ENCODE measurements at regions not wholly inside any gene's neighbourhood (a gene's known extent, or its start where the extent isn't known, plus 50 kb on each side); places are given as distances from the start of the nearest gene placed in this dataset.
"Not testable (repeated sequence)": the region's sequence is repeated elsewhere in the genome, so short reads cannot be mapped to it uniquely, and the experiment has no call there.

DNA sequence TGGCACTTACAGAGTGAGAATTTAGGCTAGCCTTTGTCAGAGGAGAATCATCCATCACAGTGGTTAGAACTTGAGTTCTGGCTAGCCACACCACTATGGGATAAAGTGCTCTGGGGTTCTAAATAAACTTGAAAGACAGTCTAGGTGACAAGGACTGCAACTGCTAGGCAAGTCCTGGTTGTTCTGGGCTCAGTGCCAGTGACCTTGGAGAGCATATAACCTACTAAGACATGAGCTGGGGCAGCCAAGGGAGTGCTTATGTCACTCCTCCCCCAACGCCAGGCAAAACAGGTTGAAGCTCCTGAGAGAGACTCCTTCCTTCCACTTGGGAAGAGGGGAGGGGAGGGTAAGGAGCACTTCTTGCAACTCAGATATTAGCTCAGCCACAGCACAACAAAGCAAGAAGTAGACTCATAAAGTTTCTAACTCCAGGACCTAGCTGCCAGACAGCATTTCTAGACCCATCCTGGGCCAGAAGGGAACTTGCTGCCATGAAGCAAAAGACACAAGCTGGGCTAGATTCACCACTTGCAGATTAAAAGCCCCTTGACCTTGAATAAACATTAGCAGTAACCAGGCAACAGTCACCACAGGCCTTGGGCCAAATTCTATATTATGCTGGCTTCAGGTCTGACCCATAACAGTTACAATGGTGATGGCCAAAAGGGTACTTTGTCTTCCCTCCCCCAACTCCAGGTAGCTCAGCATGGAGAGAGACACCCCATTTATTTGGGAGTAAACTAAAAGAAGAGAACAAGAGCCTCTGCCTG is 963.7 kb downstream of the PLOD2 start:
- no peak for TF ChIP-seq JUND (IDR thresholded peaks at IDR 0.05; ENCODE audit: low read depth)
- DNase-seq (ENCODE audit: low read depth in 1 of 2, low spot score in 1 of 2): peak in 1 of 2 experiments; percentile 70
- in situ Hi-C loops (cut with HindIII; ENCODE audit: low pct_unique_long_range_greater_than_20kb, low sequenced_read_pairs): no loop called here

- in situ Hi-C loops (cut with HindIII; ENCODE audit: low pct_unique_long_range_greater_than_20kb, low sequenced_read_pairs): no loop called here
- TF ChIP-seq JUND (IDR thresholded peaks at IDR 0.05; ENCODE audit: low read depth): no peak
- DNase-seq (ENCODE audit: low read depth in 1 of 2, low spot score in 1 of 2): no peak
Measured at GRCh38 chr3:145197821-145198220, 963.2 kb downstream of the PLOD2 start.

- TF ChIP-seq JUND (IDR thresholded peaks at IDR 0.05; ENCODE audit: low read depth): no peak
- no peak for DNase-seq (ENCODE audit: low read depth in 1 of 2, low spot score in 1 of 2)
- in situ Hi-C loops (cut with HindIII; ENCODE audit: low pct_unique_long_range_greater_than_20kb, low sequenced_read_pairs): no loop called here
Measured at GRCh38 chr3:145209561-145209960, 951.4 kb downstream of the PLOD2 start.

DNA sequence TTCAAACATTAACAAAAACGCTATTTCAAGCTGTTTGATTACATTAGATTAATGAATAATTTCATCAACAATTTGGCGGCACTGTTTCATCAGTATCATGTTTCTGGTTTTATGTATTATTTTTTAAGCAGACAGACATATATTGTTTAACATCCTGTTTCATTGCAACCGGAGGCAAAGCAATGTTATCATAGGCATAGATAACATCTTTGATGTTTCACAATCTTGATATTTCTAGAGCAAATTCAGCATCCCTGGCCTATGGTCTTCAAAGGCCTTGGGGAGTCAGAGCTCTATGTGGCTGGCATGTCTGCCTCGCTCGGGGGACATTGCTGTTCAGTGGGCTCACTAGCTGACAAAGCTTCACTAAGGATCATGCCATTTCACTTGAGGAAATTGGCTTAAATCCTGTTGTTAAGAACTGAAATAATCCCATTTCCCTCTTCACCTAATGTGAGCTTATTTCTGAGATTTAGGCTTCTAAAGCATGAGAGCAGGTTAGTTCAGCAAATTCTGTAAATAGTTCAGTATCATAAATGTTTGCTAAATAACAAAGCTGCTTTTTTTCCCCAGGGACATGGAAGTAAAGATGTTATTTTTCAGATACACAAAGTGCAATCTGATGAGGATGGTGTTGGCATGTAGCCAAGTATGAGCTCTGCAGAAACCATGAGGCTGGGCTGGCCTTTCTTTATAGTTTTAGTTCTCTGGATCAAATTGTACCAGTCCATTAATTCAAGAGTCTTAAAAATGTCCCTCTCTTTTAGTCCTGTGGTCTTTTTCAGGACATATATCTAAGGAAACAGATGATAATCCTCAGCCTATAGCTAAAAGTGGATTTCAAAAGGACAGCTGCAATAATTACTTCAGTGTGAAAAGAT is 941.4 kb downstream of the PLOD2 start:
- TF ChIP-seq JUND (IDR thresholded peaks at IDR 0.05; ENCODE audit: low read depth): no peak
- in situ Hi-C loops (cut with HindIII; ENCODE audit: low pct_unique_long_range_greater_than_20kb, low sequenced_read_pairs): no loop called here
- DNase-seq (ENCODE audit: low read depth in 1 of 2, low spot score in 1 of 2): no peak

DNA sequence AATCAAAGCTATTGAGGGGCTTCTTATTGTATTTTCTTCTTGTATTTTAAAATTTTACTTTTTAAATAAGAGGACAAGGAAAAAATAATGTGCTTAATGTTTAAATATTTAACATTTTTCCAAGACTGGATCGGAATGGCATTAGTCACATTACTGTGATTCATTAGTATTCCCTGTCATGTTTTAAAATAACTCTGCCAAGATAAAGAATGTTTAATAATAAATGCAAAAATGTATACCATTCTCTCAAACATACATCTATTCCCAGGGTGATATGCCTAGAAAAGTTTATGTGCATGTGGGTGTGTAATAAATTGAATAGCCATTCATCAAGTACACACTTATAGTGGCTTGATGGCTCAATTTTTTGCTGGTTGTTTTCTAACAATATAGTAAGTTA is 936.1 kb downstream of the PLOD2 start:
- no peak for TF ChIP-seq JUND (IDR thresholded peaks at IDR 0.05; ENCODE audit: low read depth)
- no peak for DNase-seq (ENCODE audit: low read depth in 1 of 2, low spot score in 1 of 2)
- in situ Hi-C loops (cut with HindIII; ENCODE audit: low pct_unique_long_range_greater_than_20kb, low sequenced_read_pairs): no loop called here

- no peak for TF ChIP-seq JUND (IDR thresholded peaks at IDR 0.05; ENCODE audit: low read depth)
- in situ Hi-C loops (cut with HindIII; ENCODE audit: low pct_unique_long_range_greater_than_20kb, low sequenced_read_pairs): no loop called here
- DNase-seq (ENCODE audit: low read depth in 1 of 2, low spot score in 1 of 2): no peak
Measured at GRCh38 chr3:145243875-145244274, 917.1 kb downstream of the PLOD2 start.

- in situ Hi-C loops (cut with HindIII; ENCODE audit: low pct_unique_long_range_greater_than_20kb, low sequenced_read_pairs): no loop called here
- DNase-seq (ENCODE audit: low read depth in 1 of 2, low spot score in 1 of 2): no peak
- TF ChIP-seq JUND (IDR thresholded peaks at IDR 0.05; ENCODE audit: low read depth): no peak
Measured at GRCh38 chr3:145244327-145244726, 916.7 kb downstream of the PLOD2 start.

DNA sequence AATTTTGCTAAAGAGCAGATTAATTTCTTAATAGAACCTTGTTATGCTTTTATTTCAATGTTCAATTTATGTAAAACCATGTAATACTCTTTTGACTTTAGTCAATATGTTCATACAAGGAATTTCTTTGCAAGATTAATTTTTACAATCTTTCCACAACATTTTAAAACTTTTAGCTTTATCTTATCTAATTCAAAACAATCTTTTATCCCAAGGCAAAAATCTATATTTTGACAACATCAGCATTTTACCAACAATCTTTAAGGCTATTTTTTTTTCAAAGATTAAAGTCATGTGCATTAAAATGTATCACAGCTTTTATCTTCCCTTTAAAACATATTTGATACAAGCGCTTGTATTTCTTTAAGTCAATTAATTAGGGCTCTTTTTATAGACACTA is 914.7 kb downstream of the PLOD2 start:
- no peak for TF ChIP-seq JUND (IDR thresholded peaks at IDR 0.05; ENCODE audit: low read depth)
- in situ Hi-C loops (cut with HindIII; ENCODE audit: low pct_unique_long_range_greater_than_20kb, low sequenced_read_pairs): no loop called here
- DNase-seq (ENCODE audit: low read depth in 1 of 2, low spot score in 1 of 2): no peak

GRCh38 chr3:145248928-145249327 is 912.1 kb downstream of the PLOD2 start:
- DNase-seq (ENCODE audit: low read depth in 1 of 2, low spot score in 1 of 2): no peak
- no peak for TF ChIP-seq JUND (IDR thresholded peaks at IDR 0.05; ENCODE audit: low read depth)
- in situ Hi-C loops (cut with HindIII; ENCODE audit: low pct_unique_long_range_greater_than_20kb, low sequenced_read_pairs): no loop called here

DNA sequence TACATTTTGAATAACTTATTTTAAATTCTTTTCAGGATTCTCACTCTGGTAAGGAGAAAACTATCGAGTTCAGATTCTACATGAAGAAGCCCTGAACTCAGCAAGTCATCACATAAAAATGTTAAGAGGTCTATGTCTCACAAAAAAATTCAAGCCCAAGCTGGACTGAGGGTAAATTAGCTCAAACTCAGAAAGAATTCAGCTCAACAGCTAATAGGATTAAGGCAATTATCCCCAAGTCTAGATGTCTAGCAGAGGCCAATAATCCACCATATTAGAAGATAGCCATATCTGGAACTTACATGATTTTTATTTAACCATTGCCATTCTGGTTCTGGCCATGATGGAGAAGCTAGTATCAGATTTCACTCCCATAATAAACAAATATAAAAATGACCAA is 909.7 kb downstream of the PLOD2 start:
- no peak for DNase-seq (ENCODE audit: low read depth in 1 of 2, low spot score in 1 of 2)
- in situ Hi-C loops (cut with HindIII; ENCODE audit: low pct_unique_long_range_greater_than_20kb, low sequenced_read_pairs): no loop called here
- no peak for TF ChIP-seq JUND (IDR thresholded peaks at IDR 0.05; ENCODE audit: low read depth)

DNA sequence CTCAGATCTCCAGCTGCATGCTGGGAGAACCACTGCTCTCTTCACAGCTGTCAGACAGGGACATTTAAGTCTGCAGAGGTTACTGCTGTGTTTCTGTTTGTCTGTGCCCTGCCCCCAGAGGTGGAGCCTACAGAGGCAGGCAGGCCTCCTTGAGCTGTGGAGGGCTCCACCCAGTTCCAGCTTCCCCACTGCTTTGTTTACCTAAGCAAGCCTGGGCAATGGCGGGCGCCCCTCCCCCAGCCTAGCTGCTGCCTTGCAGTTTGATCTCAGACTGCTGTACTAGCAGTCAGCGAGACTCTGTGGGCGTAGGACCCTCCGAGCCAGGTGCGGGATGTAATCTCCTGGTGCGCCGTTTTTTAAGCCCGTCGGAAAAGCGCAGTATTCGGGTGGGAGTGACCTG is 903.0 kb downstream of the PLOD2 start:
- in situ Hi-C loops (cut with HindIII; ENCODE audit: low pct_unique_long_range_greater_than_20kb, low sequenced_read_pairs): not testable (repeated sequence)
- peak in 1 of 2 experiments; percentile 66 for DNase-seq (ENCODE audit: low read depth in 1 of 2, low spot score in 1 of 2)

GRCh38 chr3:145259166-145259880 is 901.7 kb downstream of the PLOD2 start:
- in situ Hi-C loops (cut with HindIII; ENCODE audit: low pct_unique_long_range_greater_than_20kb, low sequenced_read_pairs): no loop called here
- no peak for TF ChIP-seq JUND (IDR thresholded peaks at IDR 0.05; ENCODE audit: low read depth)
- no peak for DNase-seq (ENCODE audit: low read depth in 1 of 2, low spot score in 1 of 2)

DNA sequence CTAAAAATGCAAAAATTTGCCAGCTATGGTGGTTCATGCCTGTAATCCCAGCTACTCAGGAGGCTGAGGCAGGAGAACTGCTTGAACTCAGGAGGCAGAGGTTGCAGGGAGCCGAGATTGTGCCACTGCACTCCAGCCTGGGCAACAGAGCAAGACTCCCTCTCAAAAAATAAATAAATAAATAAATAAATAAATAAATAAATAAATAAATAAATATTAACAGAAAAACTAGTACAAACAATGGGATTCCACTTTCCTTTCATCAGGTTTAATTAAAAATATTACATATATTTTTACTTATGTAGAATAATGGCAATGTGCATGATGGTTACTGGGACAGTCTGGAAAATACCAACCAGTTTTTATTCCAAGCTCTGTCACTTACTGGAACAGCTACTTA is 897.5 kb downstream of the PLOD2 start:
- in situ Hi-C loops (cut with HindIII; ENCODE audit: low pct_unique_long_range_greater_than_20kb, low sequenced_read_pairs): not testable (repeated sequence)

More for the DNA sequence above, 897.5 kb downstream of the PLOD2 start:
- not testable (repeated sequence) for DNase-seq (ENCODE audit: low read depth in 1 of 2, low spot score in 1 of 2)
